ENCODE measurements at regions not wholly inside any gene's neighbourhood (a gene's known extent, or its start where the extent isn't known, plus 50 kb on each side); places are given as distances from the start of the nearest gene placed in this dataset.

DNA sequence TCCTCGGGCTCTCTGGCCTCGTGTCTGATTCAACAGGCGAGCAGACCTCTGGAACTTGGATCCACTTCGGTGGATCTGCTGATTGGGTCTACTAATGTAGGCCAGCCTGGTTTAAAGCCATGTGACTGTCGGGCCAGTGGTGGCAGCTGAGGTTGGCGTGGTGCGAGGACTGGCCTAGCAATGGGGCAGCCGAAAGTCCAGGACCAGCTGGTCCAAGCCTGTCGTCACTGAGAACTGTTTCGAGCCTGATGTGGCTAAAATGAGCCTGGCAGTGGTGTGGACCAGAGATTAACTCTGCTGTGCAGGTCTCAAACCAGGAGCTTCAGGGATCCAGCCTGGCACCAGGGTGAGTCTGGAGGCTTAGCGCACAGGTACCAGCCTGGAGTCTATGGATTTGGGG is 56.4 kb upstream of the ROBO1 start:
- no peak for DNase-seq
- 79 to 91% (median 85%) methylated on average over 7 to 11 of the region's 11 CpGs for WGBS, 4 donors
- Histone ChIP-seq H3K27me3 (no peaks in the 10 kb centered on the region), H3K27ac (no peak overlapping the region), H3K9me3 (replicated peaks in 1 of 3) (no peaks in the 10 kb centered on the region), H3K36me3 (replicated peaks in 1 of 2) (no peaks in the 10 kb centered on the region), H3K4me1 (replicated peaks in 1 of 2) (no peaks in the 10 kb centered on the region), H3K4me3 (no peak overlapping the region)
- intact Hi-C loops (cut with DNase I), result no loop called here
- TF ChIP-seq, protein P1, sequence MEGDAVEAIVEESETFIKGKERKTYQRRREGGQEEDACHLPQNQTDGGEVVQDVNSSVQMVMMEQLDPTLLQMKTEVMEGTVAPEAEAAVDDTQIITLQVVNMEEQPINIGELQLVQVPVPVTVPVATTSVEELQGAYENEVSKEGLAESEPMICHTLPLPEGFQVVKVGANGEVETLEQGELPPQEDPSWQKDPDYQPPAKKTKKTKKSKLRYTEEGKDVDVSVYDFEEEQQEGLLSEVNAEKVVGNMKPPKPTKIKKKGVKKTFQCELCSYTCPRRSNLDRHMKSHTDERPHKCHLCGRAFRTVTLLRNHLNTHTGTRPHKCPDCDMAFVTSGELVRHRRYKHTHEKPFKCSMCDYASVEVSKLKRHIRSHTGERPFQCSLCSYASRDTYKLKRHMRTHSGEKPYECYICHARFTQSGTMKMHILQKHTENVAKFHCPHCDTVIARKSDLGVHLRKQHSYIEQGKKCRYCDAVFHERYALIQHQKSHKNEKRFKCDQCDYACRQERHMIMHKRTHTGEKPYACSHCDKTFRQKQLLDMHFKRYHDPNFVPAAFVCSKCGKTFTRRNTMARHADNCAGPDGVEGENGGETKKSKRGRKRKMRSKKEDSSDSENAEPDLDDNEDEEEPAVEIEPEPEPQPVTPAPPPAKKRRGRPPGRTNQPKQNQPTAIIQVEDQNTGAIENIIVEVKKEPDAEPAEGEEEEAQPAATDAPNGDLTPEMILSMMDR (IDR thresholded peaks at IDR 0.05), result no peak
- no peak for TF ChIP-seq POLR2A (IDR thresholded peaks at IDR 0.05)

- no peaks in the 10 kb centered on the region for H3K27me3 ChIP-seq
- H3K27ac ChIP-seq, result no peak overlapping the region
- TF ChIP-seq, protein P1 (IDR thresholded peaks at IDR 0.05), result no peak
- TF ChIP-seq POLR2A (IDR thresholded peaks at IDR 0.05), result no peak
- no peaks in the 10 kb centered on the region for H3K4me1 ChIP-seq (replicated peaks in 1 of 2)
- no peaks in the 10 kb centered on the region for H3K36me3 ChIP-seq (replicated peaks in 1 of 2)
- DNase-seq, result no peak
- 81 to 96% (median 86%) methylated on average over 2 of the region's 2 CpGs for WGBS, 4 donors
- no peak overlapping the region for H3K4me3 ChIP-seq
- intact Hi-C loops (cut with DNase I), result no loop called here
- H3K9me3 ChIP-seq (replicated peaks in 1 of 3), result no peaks in the 10 kb centered on the region
Measured at GRCh38 chr3:79822076-79822475, 54.3 kb upstream of the ROBO1 start.

DNA sequence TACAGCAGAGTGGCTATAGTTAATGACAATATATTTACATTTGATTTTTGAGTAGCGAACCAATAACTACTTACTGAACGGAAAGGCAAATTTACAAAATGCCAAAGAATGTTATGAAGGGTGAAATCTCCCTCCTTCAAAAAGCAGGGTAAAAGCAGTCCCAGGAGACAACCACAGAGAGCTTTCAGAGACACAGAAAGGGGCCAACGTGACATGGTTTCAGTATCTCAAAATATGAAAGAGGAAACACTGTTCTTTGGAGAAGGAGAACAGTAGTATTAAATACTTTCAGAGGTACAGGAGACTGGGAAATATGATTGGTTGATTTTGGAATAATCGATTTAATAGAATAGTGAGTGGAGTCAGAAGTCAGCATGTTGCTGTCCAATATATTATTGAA is 52.3 kb upstream of the ROBO1 start:
- H3K36me3 ChIP-seq (replicated peaks in 1 of 2), result no peaks in the 10 kb centered on the region
- TF ChIP-seq, protein P1 (IDR thresholded peaks at IDR 0.05), result no peak
- TF ChIP-seq POLR2A (IDR thresholded peaks at IDR 0.05), result no peak
- intact Hi-C loops (cut with DNase I), result no loop called here
- no peaks in the 10 kb centered on the region for H3K27me3 ChIP-seq
- no peak overlapping the region for H3K4me3 ChIP-seq
- DNase-seq, result no peak
- no peak overlapping the region for H3K27ac ChIP-seq
- no peaks in the 10 kb centered on the region for H3K9me3 ChIP-seq (replicated peaks in 1 of 3)
- 53 to 60% (median 53%) methylated on average over 4 of the region's 4 CpGs for WGBS, 4 donors
- no peaks in the 10 kb centered on the region for H3K4me1 ChIP-seq (replicated peaks in 1 of 2)

- intact Hi-C loops (cut with DNase I), result no loop called here
- no peaks in the 10 kb centered on the region for H3K4me1 ChIP-seq (replicated peaks in 1 of 2)
- 83 to 86% (median 84%) methylated on average over 1 of the region's 1 CpG for WGBS, 4 donors
- no peak overlapping the region for H3K4me3 ChIP-seq
- no peaks in the 10 kb centered on the region for H3K27me3 ChIP-seq
- DNase-seq, result no peak
- TF ChIP-seq, protein P1 (IDR thresholded peaks at IDR 0.05), result no peak
- TF ChIP-seq POLR2A (IDR thresholded peaks at IDR 0.05), result no peak
- H3K27ac ChIP-seq, result no peak overlapping the region
- H3K9me3 ChIP-seq (replicated peaks in 1 of 3), result no peaks in the 10 kb centered on the region
- H3K36me3 ChIP-seq (replicated peaks in 1 of 2), result no peaks in the 10 kb centered on the region
Measured at GRCh38 chr3:79818015-79818414, 50.2 kb upstream of the ROBO1 start.

Small RNA genes lying in the stretch of these regions (small RNA-seq; reads per million reads assigned to genes)
- gene AC108740.1, result 0 reads per million in 2 donors
